IMR-90 (cell line): ENCODE measurements at regions not wholly inside any gene's neighbourhood (a gene's known extent, or its start where the extent isn't known, plus 50 kb on each side); places are given as distances from the start of the nearest gene placed in this dataset.

Experiments
- ATAC-seq: fragments of 200-7000 bp; cut with Tn5 transposase; 2 replicates; pipeline ENCODE4 v1.9.1; 2020; ENCODE audit warnings: low read depth, mild to moderate bottlenecking, moderate library complexity
- BruUV-seq: library from RNA; stranded (reverse); fragments of 400-500 nt; replicated peaks from 2 replicates; lab custom pipeline; 2021; lab: Mats Ljungman, UMichigan
- CTCF ChIA-PET: fragments of 300-600 bp; formaldehyde crosslinking; extraction: SDS; loops from one replicate; lab custom pipeline; 2021; ENCODE audit warnings: antibody characterized with exemption; lab: Yijun Ruan, JAX
- POLR2A ChIA-PET: fragments of 300-600 bp; sonication (Branson Sonifier 250); formaldehyde crosslinking; loops from one replicate; lab custom pipeline; 2022; ENCODE audit warnings: antibody characterized with exemption; ENCODE audit not compliant: unreplicated experiment; lab: Charles Lee
- DNase-seq: peaks from one replicate; pipeline ENCODE4 v3.0.0; 2013
- H2AFZ ChIP-seq: replicated peaks from 2 replicates; pipeline ENCODE3; 2013; ENCODE audit warnings: low read length, mild to moderate bottlenecking; ENCODE audit not compliant: poor library complexity
- H2AK5ac ChIP-seq: 2 replicates; pipeline ENCODE4 v1.6.1; 2013; ENCODE audit warnings: low read depth, low read length, inconsistent platforms
- H2AK9ac ChIP-seq: replicated peaks from 2 replicates; pipeline ENCODE3; 2013; ENCODE audit warnings: mild to moderate bottlenecking, low read depth, low read length, moderate library complexity; ENCODE audit not compliant: poor library complexity
- H2BK120ac ChIP-seq: 2 replicates; pipeline ENCODE4 v1.6.1; 2013; ENCODE audit warnings: low read depth, low read length, inconsistent platforms
- H2BK15ac ChIP-seq: 3 replicates; pipeline ENCODE4 v1.6.1; 2013; ENCODE audit warnings: low read depth, low read length, inconsistent platforms
- H2BK20ac ChIP-seq: 2 replicates; pipeline ENCODE4 v1.6.1; 2013; ENCODE audit warnings: low read depth, mild to moderate bottlenecking, inconsistent platforms, low read length, moderate library complexity
- H2BK5ac ChIP-seq: 2 replicates; pipeline ENCODE4 v1.6.1; 2013; ENCODE audit warnings: mild to moderate bottlenecking, low read depth, low read length, inconsistent platforms; ENCODE audit not compliant: poor library complexity, severe bottlenecking
- H3K14ac ChIP-seq: replicated peaks from 2 replicates; pipeline ENCODE4 v1.6.1; 2013; ENCODE audit warnings: low read depth, low read length, inconsistent platforms
- H3K18ac ChIP-seq: 2 replicates; pipeline ENCODE4 v1.6.1; 2013; ENCODE audit warnings: low read depth, low read length, control low read depth
- H3K23ac ChIP-seq: 2 replicates; pipeline ENCODE4 v1.6.1; 2013; ENCODE audit warnings: low read depth, low read length, inconsistent platforms
- H3K27ac ChIP-seq: 2 replicates; pipeline ENCODE4 v1.5.1; 2013; ENCODE audit warnings: mild to moderate bottlenecking, control low read depth, low read length; ENCODE audit not compliant: insufficient read depth
- H3K27me3 ChIP-seq: 2 replicates; pipeline ENCODE4 v1.6.1; 2013; ENCODE audit warnings: low read length; ENCODE audit not compliant: control insufficient read depth, insufficient read depth
- H3K36me3 ChIP-seq: 2 replicates; pipeline ENCODE4 v1.6.1; 2013; ENCODE audit warnings: low read length, mixed read lengths; ENCODE audit not compliant: control insufficient read depth, insufficient read depth
- H3K4ac ChIP-seq: 2 replicates; pipeline ENCODE4 v1.6.1; 2013; ENCODE audit warnings: low read depth, low read length, inconsistent platforms
- H3K4me1 ChIP-seq: 2 replicates; pipeline ENCODE4 v1.6.1; 2013; ENCODE audit warnings: low read length, mixed read lengths; ENCODE audit not compliant: control insufficient read depth, insufficient read depth
- H3K4me2 ChIP-seq: 2 replicates; pipeline ENCODE4 v1.6.1; 2013; ENCODE audit warnings: low read depth, mild to moderate bottlenecking, control low read depth, low read length, moderate library complexity
- H3K4me3 ChIP-seq: 2 replicates; pipeline ENCODE4 v1.5.1; 2013; ENCODE audit warnings: low read depth, mild to moderate bottlenecking, control low read depth, low read length, moderate library complexity; ENCODE audit not compliant: insufficient read depth
- H3K56ac ChIP-seq: 2 replicates; pipeline ENCODE4 v1.6.1; 2013; ENCODE audit warnings: low read length, inconsistent platforms; ENCODE audit not compliant: insufficient read depth; ENCODE audit errors: extremely low read depth
- H3K79me1 ChIP-seq, 2 experiments: 2 replicates each; pipeline ENCODE4 v1.6.1; 2013; ENCODE audit warnings: low read length in 2 of 2, inconsistent platforms in 1 of 2, low read depth in 1 of 2
- H3K9ac ChIP-seq: 2 replicates; pipeline ENCODE4 v1.6.1; 2013; ENCODE audit warnings: low read depth, low read length, control low read depth
- H3K9me1 ChIP-seq: 2 replicates; pipeline ENCODE4 v1.6.1; 2013; ENCODE audit warnings: low read length, inconsistent platforms; ENCODE audit not compliant: insufficient read depth
- H3K9me3 ChIP-seq: 2 replicates; pipeline ENCODE4 v1.6.1; 2013; ENCODE audit warnings: low read length; ENCODE audit not compliant: control insufficient read depth, insufficient read depth
- H4K20me1 ChIP-seq: 2 replicates; pipeline ENCODE4 v1.6.1; 2013; ENCODE audit warnings: low read length, inconsistent platforms; ENCODE audit not compliant: insufficient read depth
- H4K5ac ChIP-seq: 2 replicates; pipeline ENCODE4 v1.6.1; 2013; ENCODE audit warnings: mild to moderate bottlenecking, low read depth, low read length, control low read depth
- H4K8ac ChIP-seq, 2 experiments: 2 replicates each; pipeline ENCODE4 v1.6.1; 2013; ENCODE audit warnings: low read depth in 2 of 2, low read length in 2 of 2, control low read depth in 1 of 2, inconsistent platforms in 1 of 2
- H4K91ac ChIP-seq: 2 replicates; pipeline ENCODE4 v1.6.1; 2013; ENCODE audit warnings: low read depth, low read length, inconsistent platforms; ENCODE audit not compliant: insufficient read depth
- POLR2A ChIP-seq: IDR thresholded peaks from 2 replicates; pipeline ENCODE4 v1.6.1; 2012; ENCODE audit warnings: mild to moderate bottlenecking, low read depth, low read length
- RAD21 ChIP-seq: IDR thresholded peaks from 2 replicates; pipeline ENCODE4 v1.6.1; 2012; ENCODE audit warnings: low read length, improper control_type of control experiment
- SMC3 ChIP-seq: fragments of 150-350 bp; IDR thresholded peaks from 2 replicates; pipeline ENCODE4 v1.6.1; 2016; ENCODE audit warnings: low read depth, mild to moderate bottlenecking, antibody characterized with exemption, low read length, moderate library complexity
- WGBS, 2 experiments: methylation state at CpG; one replicate each; pipeline versions ENCODE4 v1.1.5 to v1.1.7; 2013; ENCODE audit warnings: missing lambda C conversion rate in 2 of 2; ENCODE audit not compliant: insufficient read length in 1 of 2; ENCODE audit errors: extremely low coverage in 2 of 2; 5-methylcytosine and 5-hydroxymethylcytosine counted together
- dilution Hi-C: fragments of 300-500 bp; cut with HindIII; formaldehyde crosslinking; loops from one replicate; pipeline ENCODE4 v1.14.3; 2018; ENCODE audit warnings: low sequenced_read_pairs; ENCODE audit not compliant: unreplicated experiment
- in situ Hi-C: fragments of 300-500 bp; cut with MboI; formaldehyde crosslinking; loops from 3 replicates; pipeline ENCODE4 v1.14.3; 2019; ENCODE audit warnings: low sequenced_read_pairs, inconsistent platforms, mixed read lengths
- intact Hi-C: fragments of 100-400 bp; cut with micrococcal nuclease; formaldehyde crosslinking; loops from 2 replicates; pipeline ENCODE4 v1.10.0; 2022
- TF ChIP-seq, protein P1 (sequence below): conservative IDR thresholded peaks from 2 replicates; pipeline ENCODE4 v1.5.1; 2012; ENCODE audit warnings: mild to moderate bottlenecking, low read depth, low read length, improper control_type of control experiment

DNA sequence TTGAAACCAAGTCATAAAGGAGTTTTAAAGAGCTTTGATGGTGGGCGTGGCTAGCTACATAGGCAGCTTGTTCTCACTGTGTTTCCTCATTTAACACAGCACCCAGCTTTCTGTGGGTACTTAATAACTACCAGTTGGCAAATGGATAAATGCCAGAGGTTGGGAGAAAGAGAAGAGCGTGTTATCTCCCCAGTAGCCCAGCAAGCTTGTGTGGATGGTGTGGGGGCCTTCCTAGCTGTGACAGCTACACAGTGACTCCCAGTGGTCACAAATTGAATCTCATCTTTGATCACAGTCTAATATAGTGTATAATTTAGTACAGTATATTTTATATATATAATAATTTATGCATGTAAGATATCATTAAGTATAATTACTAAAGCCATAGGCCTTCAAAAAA is 984.1 kb downstream of the EPHA3 start:
- H3K4me2 ChIP-seq = no peak overlapping the region; the same call in 1 of the 2 replicates
- WGBS, 2 experiments = no CpG with 5 or more reads among the region's 2 CpGs

More for the DNA sequence above, 984.1 kb downstream of the EPHA3 start:
- Histone ChIP-seq H3K4me1 (no peaks in the 10 kb centered on the region), H3K36me3 (no peaks in the 10 kb centered on the region), H3K9ac (no peak overlapping the region), H4K8ac (no peak overlapping the region), H3K14ac (no peak overlapping the region), H2AK5ac (no peak overlapping the region), H3K4me3 (no peak overlapping the region), H2BK15ac (no peak overlapping the region), H2BK120ac (no peak overlapping the region), H2AK9ac (no peak overlapping the region), H3K9me1 (no peaks in the 10 kb centered on the region), H3K9me3 (no peaks in the 10 kb centered on the region), H3K27ac (no peak overlapping the region), H3K56ac (no peak overlapping the region), H3K4ac (no peak overlapping the region), H3K23ac (no peak overlapping the region), H2AFZ (peak overlapping the region; percentile 63), H2BK5ac (no peak overlapping the region), H4K91ac (no peak overlapping the region), H3K27me3 (no peaks in the 10 kb centered on the region), H3K18ac (no peak overlapping the region), H2BK20ac (no peak overlapping the region), H4K20me1 (no peaks in the 10 kb centered on the region), H4K5ac (no peak overlapping the region), H3K79me1 (no peaks in the 10 kb centered on the region)
- ChIA-PET POLR2A (no interaction called here), CTCF (interaction anchor here (0.6 to 2.1 kb wide), 3 partner anchors 11 to 1949 kb away, joined by 3 to 5 read pairs (median 4); no protein-coding TSS in a partner anchor)
- intact Hi-C loops (loop anchor here (1.0 to 10.0 kb wide), 5 partner anchors 239 to 1888 kb away; partner anchors contain the start of gene EPHA3), in situ Hi-C loops (loop anchor here (10.0 to 25.0 kb wide), 2 partner anchors 96 to 1887 kb away; no protein-coding TSS in a partner anchor), dilution Hi-C loops (no loop called here)
- no TSS peak for BruUV-seq
- ATAC-seq = peak; percentile 95
- DNase-seq = peak; percentile 34
- TF ChIP-seq, protein P1, sequence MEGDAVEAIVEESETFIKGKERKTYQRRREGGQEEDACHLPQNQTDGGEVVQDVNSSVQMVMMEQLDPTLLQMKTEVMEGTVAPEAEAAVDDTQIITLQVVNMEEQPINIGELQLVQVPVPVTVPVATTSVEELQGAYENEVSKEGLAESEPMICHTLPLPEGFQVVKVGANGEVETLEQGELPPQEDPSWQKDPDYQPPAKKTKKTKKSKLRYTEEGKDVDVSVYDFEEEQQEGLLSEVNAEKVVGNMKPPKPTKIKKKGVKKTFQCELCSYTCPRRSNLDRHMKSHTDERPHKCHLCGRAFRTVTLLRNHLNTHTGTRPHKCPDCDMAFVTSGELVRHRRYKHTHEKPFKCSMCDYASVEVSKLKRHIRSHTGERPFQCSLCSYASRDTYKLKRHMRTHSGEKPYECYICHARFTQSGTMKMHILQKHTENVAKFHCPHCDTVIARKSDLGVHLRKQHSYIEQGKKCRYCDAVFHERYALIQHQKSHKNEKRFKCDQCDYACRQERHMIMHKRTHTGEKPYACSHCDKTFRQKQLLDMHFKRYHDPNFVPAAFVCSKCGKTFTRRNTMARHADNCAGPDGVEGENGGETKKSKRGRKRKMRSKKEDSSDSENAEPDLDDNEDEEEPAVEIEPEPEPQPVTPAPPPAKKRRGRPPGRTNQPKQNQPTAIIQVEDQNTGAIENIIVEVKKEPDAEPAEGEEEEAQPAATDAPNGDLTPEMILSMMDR = peak; percentile 47
- TF ChIP-seq RAD21 (peak; percentile 64), SMC3 (peak; percentile 40; the same call in 1 of the 2 replicates), POLR2A (no peak)
